ENCODE measurements at regions not wholly inside any gene's neighbourhood (a gene's known extent, or its start where the extent isn't known, plus 50 kb on each side); places are given as distances from the start of the nearest gene placed in this dataset.

DNA sequence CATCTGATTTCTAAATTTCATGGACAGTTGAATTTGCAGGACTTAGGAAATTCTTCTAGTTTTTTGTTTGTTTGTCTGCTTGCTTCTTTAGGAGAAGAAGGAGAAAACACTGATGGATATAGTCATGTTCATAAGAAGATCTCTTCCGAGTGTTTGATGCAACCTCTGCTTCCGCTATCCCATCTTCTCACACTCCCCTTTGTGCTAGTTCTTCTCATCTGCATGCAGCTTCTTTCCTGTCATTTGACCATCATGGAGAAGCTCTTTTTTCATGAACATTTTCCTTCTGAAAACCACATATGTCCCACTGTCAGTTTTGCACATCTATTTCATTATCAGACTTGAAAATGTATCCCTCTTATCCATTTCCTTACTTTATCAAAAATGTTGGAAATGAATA lies 346.9 kb upstream of the PRKCQ start:
- TF ChIP-seq, protein P1, sequence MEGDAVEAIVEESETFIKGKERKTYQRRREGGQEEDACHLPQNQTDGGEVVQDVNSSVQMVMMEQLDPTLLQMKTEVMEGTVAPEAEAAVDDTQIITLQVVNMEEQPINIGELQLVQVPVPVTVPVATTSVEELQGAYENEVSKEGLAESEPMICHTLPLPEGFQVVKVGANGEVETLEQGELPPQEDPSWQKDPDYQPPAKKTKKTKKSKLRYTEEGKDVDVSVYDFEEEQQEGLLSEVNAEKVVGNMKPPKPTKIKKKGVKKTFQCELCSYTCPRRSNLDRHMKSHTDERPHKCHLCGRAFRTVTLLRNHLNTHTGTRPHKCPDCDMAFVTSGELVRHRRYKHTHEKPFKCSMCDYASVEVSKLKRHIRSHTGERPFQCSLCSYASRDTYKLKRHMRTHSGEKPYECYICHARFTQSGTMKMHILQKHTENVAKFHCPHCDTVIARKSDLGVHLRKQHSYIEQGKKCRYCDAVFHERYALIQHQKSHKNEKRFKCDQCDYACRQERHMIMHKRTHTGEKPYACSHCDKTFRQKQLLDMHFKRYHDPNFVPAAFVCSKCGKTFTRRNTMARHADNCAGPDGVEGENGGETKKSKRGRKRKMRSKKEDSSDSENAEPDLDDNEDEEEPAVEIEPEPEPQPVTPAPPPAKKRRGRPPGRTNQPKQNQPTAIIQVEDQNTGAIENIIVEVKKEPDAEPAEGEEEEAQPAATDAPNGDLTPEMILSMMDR (CRISPR knock-in tag; IDR thresholded peaks at IDR 0.05) = no peak
- TF ChIP-seq, protein P2, sequence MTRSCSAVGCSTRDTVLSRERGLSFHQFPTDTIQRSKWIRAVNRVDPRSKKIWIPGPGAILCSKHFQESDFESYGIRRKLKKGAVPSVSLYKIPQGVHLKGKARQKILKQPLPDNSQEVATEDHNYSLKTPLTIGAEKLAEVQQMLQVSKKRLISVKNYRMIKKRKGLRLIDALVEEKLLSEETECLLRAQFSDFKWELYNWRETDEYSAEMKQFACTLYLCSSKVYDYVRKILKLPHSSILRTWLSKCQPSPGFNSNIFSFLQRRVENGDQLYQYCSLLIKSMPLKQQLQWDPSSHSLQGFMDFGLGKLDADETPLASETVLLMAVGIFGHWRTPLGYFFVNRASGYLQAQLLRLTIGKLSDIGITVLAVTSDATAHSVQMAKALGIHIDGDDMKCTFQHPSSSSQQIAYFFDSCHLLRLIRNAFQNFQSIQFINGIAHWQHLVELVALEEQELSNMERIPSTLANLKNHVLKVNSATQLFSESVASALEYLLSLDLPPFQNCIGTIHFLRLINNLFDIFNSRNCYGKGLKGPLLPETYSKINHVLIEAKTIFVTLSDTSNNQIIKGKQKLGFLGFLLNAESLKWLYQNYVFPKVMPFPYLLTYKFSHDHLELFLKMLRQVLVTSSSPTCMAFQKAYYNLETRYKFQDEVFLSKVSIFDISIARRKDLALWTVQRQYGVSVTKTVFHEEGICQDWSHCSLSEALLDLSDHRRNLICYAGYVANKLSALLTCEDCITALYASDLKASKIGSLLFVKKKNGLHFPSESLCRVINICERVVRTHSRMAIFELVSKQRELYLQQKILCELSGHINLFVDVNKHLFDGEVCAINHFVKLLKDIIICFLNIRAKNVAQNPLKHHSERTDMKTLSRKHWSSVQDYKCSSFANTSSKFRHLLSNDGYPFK (CRISPR knock-in tag; IDR thresholded peaks at IDR 0.05; ENCODE audit: borderline replicate concordance) = no peak
- no peak for TF ChIP-seq FOXP4 (CRISPR knock-in tag; IDR thresholded peaks at IDR 0.05)
- no peak for TF ChIP-seq ETV5 (CRISPR knock-in tag; IDR thresholded peaks at IDR 0.05; ENCODE audit: borderline replicate concordance)
- no peak for TF ChIP-seq UBTF (CRISPR knock-in tag; IDR thresholded peaks at IDR 0.05)
- no peak for TF ChIP-seq IRF1 (CRISPR knock-in tag; IDR thresholded peaks at IDR 0.05; ENCODE audit: low read depth)
- TF ChIP-seq HNRNPH1 (optimal IDR thresholded peaks at IDR 0.05; ENCODE audit: low read depth, low read length) = no peak
- no peak for TF ChIP-seq PHF20 (CRISPR knock-in tag; IDR thresholded peaks at IDR 0.05)
- no peak for TF ChIP-seq CHD4 (IDR thresholded peaks at IDR 0.05; ENCODE audit: borderline replicate concordance, low read length)
